GM12875 (cell line): ENCODE measurements at regions not wholly inside any gene's neighbourhood (a gene's known extent, or its start where the extent isn't known, plus 50 kb on each side); places are given as distances from the start of the nearest gene placed in this dataset.
"Not testable (repeated sequence)": the region's sequence is repeated elsewhere in the genome, so short reads cannot be mapped to it uniquely, and the experiment has no call there.

Source experiments
- H3K4me3 ChIP-seq: one replicate; pipeline ENCODE4 v1.5.1; 2011; ENCODE audit warnings: low read depth, low read length, control low read depth
- TF ChIP-seq, protein P1 (sequence below): IDR thresholded peaks from 2 replicates; pipeline ENCODE4 v1.5.1; 2011; ENCODE audit warnings: low read depth, mild to moderate bottlenecking, control low read depth, inconsistent platforms, low read length, moderate library complexity, borderline replicate concordance; ENCODE audit not compliant: insufficient read depth

DNA sequence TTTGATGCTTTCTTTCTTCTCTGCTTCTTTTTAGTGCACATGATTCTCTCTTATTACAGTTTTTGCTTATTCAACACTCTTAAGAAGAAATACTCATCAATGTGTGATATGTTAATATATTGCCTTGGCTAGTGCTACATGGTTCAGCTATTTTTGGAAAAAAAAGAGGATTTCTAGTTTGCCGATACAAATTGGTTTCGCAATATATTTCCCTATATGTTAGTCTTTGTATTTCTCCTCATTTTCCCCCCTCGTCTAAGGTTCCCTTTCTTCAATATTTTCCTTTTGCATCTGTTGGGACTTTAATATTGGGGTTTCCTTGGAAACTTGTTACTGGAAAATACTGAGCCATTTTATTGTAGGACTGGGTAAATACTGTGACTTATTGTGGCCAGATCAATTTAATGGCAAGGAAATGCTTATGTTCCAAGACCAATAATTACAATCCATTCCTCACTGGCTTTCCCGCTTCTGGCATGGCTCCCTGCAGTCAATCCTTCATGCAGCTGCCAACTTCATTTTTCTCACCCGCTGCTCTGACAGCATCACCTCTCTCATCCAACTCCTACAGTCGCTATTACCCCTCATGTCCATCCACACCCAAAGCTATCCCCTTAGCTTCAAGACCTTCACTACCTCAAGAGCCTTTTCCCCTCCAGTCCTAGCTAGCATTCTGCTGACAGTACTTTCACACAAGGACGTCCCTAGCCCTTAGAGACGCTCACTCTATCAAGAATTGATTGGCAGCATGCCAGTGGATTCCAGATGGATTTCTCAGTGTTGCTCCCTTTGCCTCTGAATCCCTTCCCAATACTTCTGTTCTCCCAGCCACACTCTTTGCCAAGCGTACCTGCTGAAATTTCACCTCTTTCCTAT lies 280.1 kb upstream of the TMTC4 start:
- TF ChIP-seq, protein P1, sequence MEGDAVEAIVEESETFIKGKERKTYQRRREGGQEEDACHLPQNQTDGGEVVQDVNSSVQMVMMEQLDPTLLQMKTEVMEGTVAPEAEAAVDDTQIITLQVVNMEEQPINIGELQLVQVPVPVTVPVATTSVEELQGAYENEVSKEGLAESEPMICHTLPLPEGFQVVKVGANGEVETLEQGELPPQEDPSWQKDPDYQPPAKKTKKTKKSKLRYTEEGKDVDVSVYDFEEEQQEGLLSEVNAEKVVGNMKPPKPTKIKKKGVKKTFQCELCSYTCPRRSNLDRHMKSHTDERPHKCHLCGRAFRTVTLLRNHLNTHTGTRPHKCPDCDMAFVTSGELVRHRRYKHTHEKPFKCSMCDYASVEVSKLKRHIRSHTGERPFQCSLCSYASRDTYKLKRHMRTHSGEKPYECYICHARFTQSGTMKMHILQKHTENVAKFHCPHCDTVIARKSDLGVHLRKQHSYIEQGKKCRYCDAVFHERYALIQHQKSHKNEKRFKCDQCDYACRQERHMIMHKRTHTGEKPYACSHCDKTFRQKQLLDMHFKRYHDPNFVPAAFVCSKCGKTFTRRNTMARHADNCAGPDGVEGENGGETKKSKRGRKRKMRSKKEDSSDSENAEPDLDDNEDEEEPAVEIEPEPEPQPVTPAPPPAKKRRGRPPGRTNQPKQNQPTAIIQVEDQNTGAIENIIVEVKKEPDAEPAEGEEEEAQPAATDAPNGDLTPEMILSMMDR, result no peak
- no peak overlapping the region for H3K4me3 ChIP-seq

DNA sequence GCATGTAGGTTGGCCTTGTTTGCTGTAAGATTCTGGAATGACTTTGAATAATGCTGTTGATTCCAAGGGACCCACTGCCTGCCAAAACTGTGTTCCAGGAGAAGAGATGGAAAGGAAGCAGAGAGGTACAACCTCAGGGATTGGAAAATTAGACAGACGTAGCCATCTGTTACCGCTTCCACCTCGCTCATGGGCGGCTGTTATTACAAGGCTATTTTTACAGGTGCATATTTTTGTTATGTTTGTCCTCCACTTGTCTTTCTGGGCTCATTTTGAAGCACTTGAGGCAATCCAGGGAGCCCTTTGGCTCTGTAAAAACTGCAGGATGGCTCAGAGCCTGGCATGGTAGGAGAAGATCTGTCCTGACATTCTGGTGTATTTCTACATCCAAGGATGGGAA lies 276.4 kb upstream of the TMTC4 start:
- H3K4me3 ChIP-seq, result no peak overlapping the region
- TF ChIP-seq, protein P1, result no peak

DNA sequence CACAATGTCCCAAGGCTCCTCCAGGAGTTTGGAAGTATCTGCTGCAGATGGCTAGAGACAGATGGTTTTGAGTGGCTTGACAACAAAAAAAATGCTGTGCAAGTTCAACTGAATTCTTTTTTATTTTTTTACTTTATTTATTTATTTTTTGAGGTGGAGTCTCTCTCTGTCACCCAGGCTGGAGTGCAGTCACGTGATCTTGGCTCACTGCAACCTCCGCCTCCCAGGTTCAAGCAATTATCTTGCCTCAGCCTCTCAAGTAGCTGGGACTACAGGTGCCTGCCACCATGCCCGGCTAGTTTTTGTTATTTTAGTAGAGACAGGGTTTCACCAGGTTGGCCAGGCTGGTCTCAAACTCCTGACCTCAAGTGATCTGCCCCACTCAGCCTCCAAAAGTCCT lies 274.3 kb upstream of the TMTC4 start:
- H3K4me3 ChIP-seq, result not testable (repeated sequence)

DNA sequence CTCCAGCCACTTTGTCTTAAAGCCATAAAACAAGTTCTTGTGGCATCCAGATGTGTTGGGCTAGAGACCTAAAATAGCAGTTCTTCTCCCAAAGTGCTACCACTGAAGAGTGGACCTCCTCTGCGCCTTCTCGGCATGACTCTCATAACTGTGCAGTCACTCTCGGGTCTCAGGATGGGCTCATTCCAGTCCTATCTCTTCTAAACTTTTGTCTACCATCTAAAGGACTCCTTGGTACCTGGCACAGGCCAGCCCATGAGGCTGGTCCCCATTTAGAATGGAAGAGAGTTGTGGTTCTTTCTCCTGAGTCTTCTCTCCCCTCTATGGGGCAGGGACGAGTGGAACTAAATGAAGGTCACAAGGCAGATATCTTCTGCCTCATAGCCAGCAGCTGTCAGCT lies 272.0 kb upstream of the TMTC4 start:
- TF ChIP-seq, protein P1, result no peak
- no peak overlapping the region for H3K4me3 ChIP-seq

DNA sequence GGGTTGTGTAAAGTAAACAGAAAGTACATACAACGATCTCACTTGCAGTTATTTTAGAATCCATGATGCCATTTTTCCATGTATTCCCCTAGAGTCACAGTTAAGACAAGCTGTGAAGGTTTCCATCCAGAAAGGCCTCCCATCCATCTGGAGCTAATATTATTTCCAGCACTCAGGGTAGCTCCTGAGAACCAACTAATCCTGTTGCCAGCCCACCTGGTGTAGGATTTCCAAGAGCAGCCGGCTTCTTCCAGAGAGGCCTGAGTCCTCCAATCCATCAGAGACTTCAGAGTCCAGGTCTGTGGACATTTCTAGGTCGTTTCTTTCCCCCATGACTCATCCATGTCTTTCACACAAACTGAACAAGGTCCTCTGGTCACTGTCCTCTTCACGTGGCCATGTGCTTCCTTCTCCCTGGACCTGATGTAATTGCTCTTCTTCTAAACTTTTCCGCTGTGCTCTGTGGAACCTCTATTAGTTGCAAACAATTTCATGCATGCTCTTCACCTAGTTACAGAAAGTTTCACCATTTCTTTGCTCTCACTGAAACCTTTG lies 270.3 kb upstream of the TMTC4 start:
- H3K4me3 ChIP-seq, result no peak overlapping the region
- TF ChIP-seq, protein P1, result no peak

DNA sequence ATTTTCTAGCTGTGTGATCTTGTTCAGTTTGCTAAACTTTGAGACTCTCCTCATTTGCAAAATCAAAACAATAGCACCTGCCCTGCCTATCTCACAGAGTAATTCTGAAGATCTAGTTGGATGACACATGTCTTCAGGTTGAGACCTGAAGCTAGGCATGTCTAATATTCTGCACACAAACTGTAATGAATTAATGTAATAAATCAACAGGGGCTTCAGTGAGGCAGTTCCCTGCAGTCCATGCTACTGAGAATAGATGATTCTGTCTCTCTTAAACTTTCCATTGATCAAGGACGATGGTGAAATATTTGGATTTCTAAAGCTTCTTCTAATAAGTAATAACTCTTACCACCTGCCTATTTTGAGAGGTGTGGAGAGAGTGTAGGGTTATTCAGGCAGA lies 268.1 kb upstream of the TMTC4 start:
- TF ChIP-seq, protein P1, result no peak
- no peak overlapping the region for H3K4me3 ChIP-seq

DNA sequence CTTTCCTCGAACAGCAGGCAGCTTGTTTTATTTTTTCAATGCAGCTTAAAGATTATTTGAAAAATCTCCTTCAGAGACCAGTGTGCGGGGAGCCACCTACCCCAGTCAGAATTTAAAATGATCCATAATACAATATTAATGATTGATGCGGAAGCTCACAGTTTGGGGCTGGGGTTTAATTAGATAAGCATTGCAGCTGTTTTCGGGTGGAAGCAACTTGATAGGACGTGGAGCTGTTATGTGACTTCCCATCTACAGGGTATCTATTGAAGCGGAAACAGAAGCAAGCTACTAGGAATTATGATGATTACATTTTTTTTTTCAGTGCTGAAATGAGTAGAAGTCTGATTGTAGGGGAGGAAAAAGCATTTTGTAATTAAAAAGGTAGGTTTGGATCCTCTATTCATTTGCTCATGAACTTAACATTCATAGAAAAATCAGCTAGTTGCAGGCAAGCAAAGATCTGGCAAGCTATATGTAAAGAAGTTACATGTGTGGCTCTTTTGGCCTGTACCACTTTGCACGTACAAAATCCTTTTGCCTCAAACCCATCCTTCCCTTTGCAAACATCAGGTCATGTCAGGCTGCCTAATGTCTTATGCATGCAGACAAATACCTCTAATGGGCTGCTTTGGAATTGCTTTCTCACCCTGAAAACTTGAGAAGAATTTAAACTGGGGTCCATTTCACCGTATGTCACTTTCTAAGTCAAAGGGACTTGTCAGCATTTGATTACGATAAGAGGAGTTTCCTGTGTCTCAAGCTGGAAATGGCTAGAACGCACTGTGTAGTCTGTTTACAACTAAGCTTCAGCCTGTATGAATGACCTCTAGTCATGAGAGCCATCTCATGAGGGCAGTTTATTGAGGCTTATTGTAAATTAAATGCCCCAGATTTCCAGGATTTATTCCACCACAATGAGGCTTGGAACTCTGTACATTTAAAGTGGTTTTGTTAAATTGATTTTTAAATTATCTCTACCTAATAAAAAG lies 267.1 kb upstream of the TMTC4 start:
- H3K4me3 ChIP-seq, result no peak overlapping the region
- TF ChIP-seq, protein P1, result no peak
